ENCODE measurements at regions not wholly inside any gene's neighbourhood (a gene's known extent, or its start where the extent isn't known, plus 50 kb on each side); places are given as distances from the start of the nearest gene placed in this dataset.
"Not testable (repeated sequence)": the region's sequence is repeated elsewhere in the genome, so short reads cannot be mapped to it uniquely, and the experiment has no call there.

DNA sequence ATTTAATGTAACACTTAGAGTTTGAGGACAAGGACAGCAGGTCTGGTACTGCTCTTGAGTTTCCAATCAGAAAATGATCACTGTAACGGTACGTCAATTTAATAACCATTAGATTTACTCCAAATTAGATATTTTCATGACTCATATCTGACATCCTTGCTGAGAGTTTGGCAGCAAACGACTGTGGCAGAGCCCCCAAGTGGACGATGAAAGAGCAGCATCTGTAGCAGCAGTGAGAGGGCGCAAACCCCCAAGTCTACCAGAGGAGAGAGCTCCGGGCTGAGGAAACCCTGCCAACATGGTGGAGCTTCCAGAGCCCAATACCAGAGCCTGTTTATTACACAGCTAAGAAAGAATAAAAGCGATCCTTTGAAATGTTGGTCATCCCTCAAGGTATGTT is 73.2 kb upstream of the EPB41L4A start:
- ATAC-seq (ENCODE audit: low read depth in 2 of 2) (peak in 1 of 2 donors; percentile 34), DNase-seq (peak in 1 of 3 donors; percentile 40)
- Mint-ChIP-seq H3K27ac (no peak overlapping the region), H3K4me3 (no peak overlapping the region), H3K4me1 (no peaks in the 10 kb centered on the region), H3K36me3 (no peaks in the 10 kb centered on the region), H3K27me3 (peaks cover 5% of the 10 kb centered on the region), H3K9me3 (peaks cover 0 to 11% (median 1%) of the 10 kb centered on the region in 7 donors)
- Histone ChIP-seq H3K27ac (ENCODE audit: insufficient read depth, low read length, poor library complexity, severe bottlenecking) (no peak overlapping the region), H3K4me3 (ENCODE audit: low read depth, low read length) (no peak overlapping the region), H3K9me3 (ENCODE audit: control insufficient read depth in 2 of 2, low read length in 2 of 2) (no peaks in the 10 kb centered on the region), H3K36me3 (ENCODE audit: control insufficient read depth, insufficient read depth, low read length) (no peaks in the 10 kb centered on the region), H3K4me1 (ENCODE audit: control insufficient read depth, insufficient read depth, low read length, poor library complexity, severe bottlenecking) (no peaks in the 10 kb centered on the region), H3K27me3 (ENCODE audit: control insufficient read depth, insufficient read depth, low read length) (peaks cover 3% of the 10 kb centered on the region)

- not testable (repeated sequence) for DNase-seq; H3K9me3 ChIP-seq (ENCODE audit: control insufficient read depth in 2 of 2, low read length in 2 of 2); H3K36me3 Mint-ChIP-seq; H3K27ac ChIP-seq (ENCODE audit: insufficient read depth, low read length, poor library complexity, severe bottlenecking); H3K4me3 Mint-ChIP-seq; H3K36me3 ChIP-seq (ENCODE audit: control insufficient read depth, insufficient read depth, low read length); H3K4me3 ChIP-seq (ENCODE audit: low read depth, low read length); H3K27ac Mint-ChIP-seq; H3K27me3 Mint-ChIP-seq; H3K4me1 Mint-ChIP-seq; H3K4me1 ChIP-seq (ENCODE audit: control insufficient read depth, insufficient read depth, low read length, poor library complexity, severe bottlenecking); ATAC-seq (ENCODE audit: low read depth in 2 of 2); H3K27me3 ChIP-seq (ENCODE audit: control insufficient read depth, insufficient read depth, low read length)
- peaks cover 0 to 20% (median 4%) of the 10 kb centered on the region in 7 donors for H3K9me3 Mint-ChIP-seq
These were observed 84.8 kb upstream of the EPB41L4A start for GRCh38 chr5:112503749-112504501.

DNA sequence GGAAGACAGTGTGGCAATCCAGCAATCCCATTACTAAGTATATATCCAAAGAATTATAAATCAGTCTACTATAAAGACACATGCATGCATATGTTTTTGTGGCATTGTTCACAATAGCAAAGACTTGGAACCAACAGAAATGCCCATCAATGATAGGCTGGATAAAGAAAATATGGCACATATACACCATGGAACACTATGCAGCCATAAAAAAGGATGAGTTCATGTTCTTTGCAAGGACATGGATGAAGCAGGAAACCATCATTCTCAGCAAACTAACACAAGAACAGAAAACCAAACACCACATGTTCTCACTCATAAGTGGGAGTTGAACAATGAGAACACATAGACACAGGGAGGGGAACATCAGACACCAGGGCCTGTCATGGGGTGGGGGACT is 90.0 kb upstream of the EPB41L4A start:
- H3K27ac Mint-ChIP-seq; H3K36me3 ChIP-seq (ENCODE audit: control insufficient read depth, insufficient read depth, low read length); H3K4me3 ChIP-seq (ENCODE audit: low read depth, low read length); H3K27ac ChIP-seq (ENCODE audit: insufficient read depth, low read length, poor library complexity, severe bottlenecking); H3K27me3 ChIP-seq (ENCODE audit: control insufficient read depth, insufficient read depth, low read length); H3K9me3 ChIP-seq (ENCODE audit: control insufficient read depth in 2 of 2, low read length in 2 of 2); H3K27me3 Mint-ChIP-seq; H3K4me3 Mint-ChIP-seq; ATAC-seq (ENCODE audit: low read depth in 2 of 2); H3K4me1 ChIP-seq (ENCODE audit: control insufficient read depth, insufficient read depth, low read length, poor library complexity, severe bottlenecking); H3K4me1 Mint-ChIP-seq; H3K36me3 Mint-ChIP-seq; DNase-seq: not testable (repeated sequence)
- H3K9me3 Mint-ChIP-seq = peaks cover 0 to 26% (median 4%) of the 10 kb centered on the region in 7 donors

DNA sequence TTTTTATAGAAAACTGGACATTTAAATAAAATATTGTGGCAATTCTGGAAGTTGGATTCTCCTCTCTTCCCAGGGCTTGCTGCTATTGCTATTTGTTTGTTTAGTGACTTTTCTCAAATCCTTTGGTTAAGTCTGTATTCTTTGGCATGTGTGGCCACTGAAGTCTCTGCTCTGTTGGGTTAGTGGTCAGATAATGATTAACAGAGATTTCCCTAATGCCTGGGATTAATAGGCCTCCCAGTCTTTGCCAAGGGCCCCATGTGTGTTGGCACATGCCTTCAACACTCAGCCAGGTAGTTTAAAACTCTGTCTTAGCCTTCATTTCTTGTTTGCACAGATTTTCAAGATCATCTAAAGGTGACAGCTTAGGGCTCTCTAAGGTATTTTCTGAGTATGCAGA is 92.8 kb upstream of the EPB41L4A start:
- H3K27ac ChIP-seq (ENCODE audit: insufficient read depth, low read length, poor library complexity, severe bottlenecking) = no peak overlapping the region
- H3K27me3 Mint-ChIP-seq = peaks cover 4% of the 10 kb centered on the region

GRCh38 chr5:112512901-112513300 is 93.8 kb upstream of the EPB41L4A start:
- Mint-ChIP-seq H3K27me3 (peaks cover 4% of the 10 kb centered on the region), H3K9me3 (peaks cover 0 to 12% (median 1%) of the 10 kb centered on the region in 7 donors), H3K4me1 (no peaks in the 10 kb centered on the region), H3K27ac (no peak overlapping the region), H3K36me3 (no peaks in the 10 kb centered on the region), H3K4me3 (no peak overlapping the region)
- ATAC-seq (ENCODE audit: low read depth in 2 of 2) = no peak
- no peak for DNase-seq
- Histone ChIP-seq H3K36me3 (ENCODE audit: control insufficient read depth, insufficient read depth, low read length) (no peaks in the 10 kb centered on the region), H3K27me3 (ENCODE audit: control insufficient read depth, insufficient read depth, low read length) (no peaks in the 10 kb centered on the region), H3K27ac (ENCODE audit: insufficient read depth, low read length, poor library complexity, severe bottlenecking) (no peak overlapping the region), H3K4me3 (ENCODE audit: low read depth, low read length) (no peak overlapping the region), H3K9me3 (ENCODE audit: control insufficient read depth in 2 of 2, low read length in 2 of 2) (peaks cover 0 to 5% of the 10 kb centered on the region in 2 experiments), H3K4me1 (ENCODE audit: control insufficient read depth, insufficient read depth, low read length, poor library complexity, severe bottlenecking) (no peaks in the 10 kb centered on the region)

More for the DNA sequence above, 92.8 kb upstream of the EPB41L4A start:
- Mint-ChIP-seq H3K4me1 (no peaks in the 10 kb centered on the region), H3K9me3 (peaks cover 0 to 11% (median 1%) of the 10 kb centered on the region in 7 donors), H3K36me3 (no peaks in the 10 kb centered on the region), H3K4me3 (no peak overlapping the region), H3K27ac (no peak overlapping the region)
- peaks cover 0 to 5% of the 10 kb centered on the region in 2 experiments for H3K9me3 ChIP-seq (ENCODE audit: control insufficient read depth in 2 of 2, low read length in 2 of 2)
- H3K4me3 ChIP-seq (ENCODE audit: low read depth, low read length) = no peak overlapping the region
- DNase-seq = no peak
- no peaks in the 10 kb centered on the region for H3K27me3 ChIP-seq (ENCODE audit: control insufficient read depth, insufficient read depth, low read length)
- no peaks in the 10 kb centered on the region for H3K4me1 ChIP-seq (ENCODE audit: control insufficient read depth, insufficient read depth, low read length, poor library complexity, severe bottlenecking)
- no peaks in the 10 kb centered on the region for H3K36me3 ChIP-seq (ENCODE audit: control insufficient read depth, insufficient read depth, low read length)
- ATAC-seq (ENCODE audit: low read depth in 2 of 2) = no peak

GRCh38 chr5:112514111-112514510 is 95.0 kb upstream of the EPB41L4A start:
- H3K27me3 ChIP-seq (ENCODE audit: control insufficient read depth, insufficient read depth, low read length) = no peaks in the 10 kb centered on the region
- Mint-ChIP-seq H3K27ac (no peak overlapping the region), H3K9me3 (peaks cover 0 to 12% (median 2%) of the 10 kb centered on the region in 7 donors), H3K4me1 (no peaks in the 10 kb centered on the region), H3K36me3 (no peaks in the 10 kb centered on the region), H3K4me3 (no peak overlapping the region), H3K27me3 (peaks cover 4% of the 10 kb centered on the region)
- H3K4me1 ChIP-seq (ENCODE audit: control insufficient read depth, insufficient read depth, low read length, poor library complexity, severe bottlenecking) = no peaks in the 10 kb centered on the region
- no peak overlapping the region for H3K27ac ChIP-seq (ENCODE audit: insufficient read depth, low read length, poor library complexity, severe bottlenecking)
- DNase-seq = no peak
- H3K4me3 ChIP-seq (ENCODE audit: low read depth, low read length) = no peak overlapping the region
- H3K9me3 ChIP-seq (ENCODE audit: control insufficient read depth in 2 of 2, low read length in 2 of 2) = peaks cover 0 to 5% of the 10 kb centered on the region in 2 experiments
- no peak for ATAC-seq (ENCODE audit: low read depth in 2 of 2)
- no peaks in the 10 kb centered on the region for H3K36me3 ChIP-seq (ENCODE audit: control insufficient read depth, insufficient read depth, low read length)

DNA sequence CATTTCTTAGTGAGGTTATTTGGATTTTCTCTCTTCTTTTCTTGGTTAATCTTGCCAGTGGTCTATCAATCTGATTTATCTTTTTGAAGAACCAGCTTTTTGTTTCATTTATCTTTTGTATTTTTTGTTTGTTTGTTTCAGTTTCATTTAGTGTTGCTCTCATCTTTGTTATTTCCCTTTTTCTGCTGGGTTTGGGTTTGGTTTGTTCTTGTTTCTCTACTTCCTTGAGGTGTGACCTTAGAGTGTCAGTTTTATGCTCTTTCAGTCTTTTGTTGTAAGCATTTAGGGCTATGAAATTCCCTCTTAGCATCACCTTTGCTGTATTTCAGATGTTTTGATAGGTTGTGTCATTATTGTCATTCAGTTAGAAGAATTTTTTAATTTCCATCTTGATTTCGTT is 101.4 kb upstream of the EPB41L4A start:
- ATAC-seq (ENCODE audit: low read depth in 2 of 2); DNase-seq; H3K27me3 ChIP-seq (ENCODE audit: control insufficient read depth, insufficient read depth, low read length); H3K4me1 ChIP-seq (ENCODE audit: control insufficient read depth, insufficient read depth, low read length, poor library complexity, severe bottlenecking); H3K9me3 ChIP-seq (ENCODE audit: control insufficient read depth in 2 of 2, low read length in 2 of 2); H3K4me3 ChIP-seq (ENCODE audit: low read depth, low read length); H3K4me3 Mint-ChIP-seq; H3K9me3 Mint-ChIP-seq; H3K4me1 Mint-ChIP-seq; H3K36me3 Mint-ChIP-seq; H3K27me3 Mint-ChIP-seq; H3K36me3 ChIP-seq (ENCODE audit: control insufficient read depth, insufficient read depth, low read length); H3K27ac ChIP-seq (ENCODE audit: insufficient read depth, low read length, poor library complexity, severe bottlenecking): not testable (repeated sequence)
- H3K27ac Mint-ChIP-seq = peak overlapping the region in 1 of 3 donors; percentile 35
